Nucleus accumbens (tissue), 56 donors: ENCODE measurements at regions not wholly inside any gene's neighbourhood (a gene's known extent, or its start where the extent isn't known, plus 50 kb on each side); places are given as distances from the start of the nearest gene placed in this dataset.

Experiments
- DNase-seq, 56 donors: peaks; one replicate each; lab custom pipeline; 2025; lab: John Stamatoyannopoulos, UW

GRCh38 chr5:96015709-96016108 is 54.1 kb upstream of the ELL2 start:
- DNase-seq = no peak

GRCh38 chr5:96014395-96014794 is 52.7 kb upstream of the ELL2 start:
- DNase-seq = no peak

- DNase-seq = no peak
These were observed 51.6 kb upstream of the ELL2 start for GRCh38 chr5:96013254-96013653.

- no peak for DNase-seq
These were observed 50.7 kb upstream of the ELL2 start for GRCh38 chr5:96012399-96012798.
